ENCODE measurements at regions not wholly inside any gene's neighbourhood (a gene's known extent, or its start where the extent isn't known, plus 50 kb on each side); places are given as distances from the start of the nearest gene placed in this dataset.

- no peak for DNase-seq
- Mint-ChIP-seq H3K9me3 (no peaks in the 10 kb centered on the region), H3K4me1 (no peaks in the 10 kb centered on the region), H3K27me3 (ENCODE audit: low read depth, poor library complexity) (no peaks in the 10 kb centered on the region), H3K4me3 (no peak overlapping the region), H3K36me3 (ENCODE audit: low read depth) (no peaks in the 10 kb centered on the region), H3K27ac (no peak overlapping the region)
- TF ChIP-seq CTCF (IDR thresholded peaks at IDR 0.05): no peak
Observed at GRCh38 chr11:101326141-101326540, 196.5 kb upstream of the PGR start.

- no peak for TF ChIP-seq CTCF (IDR thresholded peaks at IDR 0.05)
- no peak overlapping the region for H3K4me3 Mint-ChIP-seq
- no peaks in the 10 kb centered on the region for H3K27me3 Mint-ChIP-seq (ENCODE audit: low read depth, poor library complexity)
- H3K4me1 Mint-ChIP-seq: no peaks in the 10 kb centered on the region
- DNase-seq: no peak
- no peaks in the 10 kb centered on the region for H3K36me3 Mint-ChIP-seq (ENCODE audit: low read depth)
- H3K9me3 Mint-ChIP-seq: no peaks in the 10 kb centered on the region
- H3K27ac Mint-ChIP-seq: no peak overlapping the region
Observed at GRCh38 chr11:101323997-101324396, 194.4 kb upstream of the PGR start.

- H3K4me3 Mint-ChIP-seq: no peak overlapping the region
- DNase-seq: no peak
- H3K27ac Mint-ChIP-seq: no peak overlapping the region
- TF ChIP-seq CTCF (IDR thresholded peaks at IDR 0.05): no peak
- H3K4me1 Mint-ChIP-seq: no peaks in the 10 kb centered on the region
- H3K9me3 Mint-ChIP-seq: peaks cover 3% of the 10 kb centered on the region
- peaks cover 2% of the 10 kb centered on the region for H3K27me3 Mint-ChIP-seq (ENCODE audit: low read depth, poor library complexity)
- no peaks in the 10 kb centered on the region for H3K36me3 Mint-ChIP-seq (ENCODE audit: low read depth)
Observed at GRCh38 chr11:101321222-101321621, 191.6 kb upstream of the PGR start.

GRCh38 chr11:101306721-101307120, 177.1 kb upstream of the PGR start:
- no peaks in the 10 kb centered on the region for H3K27me3 Mint-ChIP-seq (ENCODE audit: low read depth, poor library complexity)
- no peak overlapping the region for H3K27ac Mint-ChIP-seq
- H3K4me1 Mint-ChIP-seq: no peaks in the 10 kb centered on the region

GRCh38 chr11:101305496-101305895, 175.9 kb upstream of the PGR start:
- Mint-ChIP-seq H3K27ac (no peak overlapping the region), H3K4me3 (no peak overlapping the region), H3K27me3 (ENCODE audit: low read depth, poor library complexity) (no peaks in the 10 kb centered on the region), H3K4me1 (no peaks in the 10 kb centered on the region), H3K36me3 (ENCODE audit: low read depth) (no peaks in the 10 kb centered on the region), H3K9me3 (no peaks in the 10 kb centered on the region)
- no peak for DNase-seq
- no peak for TF ChIP-seq CTCF (IDR thresholded peaks at IDR 0.05)

More at GRCh38 chr11:101306721-101307120, 177.1 kb upstream of the PGR start:
- Mint-ChIP-seq H3K36me3 (ENCODE audit: low read depth) (no peaks in the 10 kb centered on the region), H3K4me3 (no peak overlapping the region), H3K9me3 (peaks cover 5% of the 10 kb centered on the region)
- DNase-seq: no peak
- TF ChIP-seq CTCF (IDR thresholded peaks at IDR 0.05): no peak

- H3K36me3 Mint-ChIP-seq (ENCODE audit: low read depth): no peaks in the 10 kb centered on the region
- peaks cover 3% of the 10 kb centered on the region for H3K9me3 Mint-ChIP-seq
- no peak overlapping the region for H3K27ac Mint-ChIP-seq
- no peaks in the 10 kb centered on the region for H3K27me3 Mint-ChIP-seq (ENCODE audit: low read depth, poor library complexity)
- DNase-seq: no peak
- H3K4me3 Mint-ChIP-seq: no peak overlapping the region
- no peaks in the 10 kb centered on the region for H3K4me1 Mint-ChIP-seq
- no peak for TF ChIP-seq CTCF (IDR thresholded peaks at IDR 0.05)
Observed at GRCh38 chr11:101299210-101299609, 169.6 kb upstream of the PGR start.
